ENCODE measurements at regions not wholly inside any gene's neighbourhood (a gene's known extent, or its start where the extent isn't known, plus 50 kb on each side); places are given as distances from the start of the nearest gene placed in this dataset.

- Mint-ChIP-seq H3K27ac (no peak overlapping the region), H3K27me3 (ENCODE audit: low read depth) (no peaks in the 10 kb centered on the region), H3K36me3 (no peaks in the 10 kb centered on the region), H3K9me3 (no peaks in the 10 kb centered on the region), H3K4me3 (no peak overlapping the region), H3K4me1 (no peaks in the 10 kb centered on the region)
- ATAC-seq (no peak), DNase-seq (ENCODE audit: low spot score) (no peak)
- ChIA-PET CTCF (interaction anchor here (0.9 to 1.5 kb wide), 3 partner anchors 67 to 111 kb away, joined by 3 to 5 read pairs (median 3); partner anchors contain the start of gene SERTAD2), POLR2A (no interaction called here)
- TF ChIP-seq ZMAT4 (CRISPR knock-in tag; IDR thresholded peaks at IDR 0.05): no peak
- TF ChIP-seq MYBL2 (CRISPR knock-in tag; IDR thresholded peaks at IDR 0.05): no peak
Measured at GRCh38 chr2:64720535-64721319, 67.0 kb upstream of the SERTAD2 start.

- ChIA-PET CTCF (interaction anchor here (0.9 kb wide), 1 partner anchor 75 kb away, joined by 3 read pairs; no protein-coding TSS in a partner anchor), POLR2A (no interaction called here)
- ATAC-seq: no peak
Measured at GRCh38 chr2:64721320-64721623, 67.6 kb upstream of the SERTAD2 start.

More at GRCh38 chr2:64721320-64721623, 67.6 kb upstream of the SERTAD2 start:
- no peaks in the 10 kb centered on the region for H3K9me3 Mint-ChIP-seq
- no peak overlapping the region for H3K4me3 Mint-ChIP-seq
- no peak overlapping the region for H3K27ac Mint-ChIP-seq
- H3K27me3 Mint-ChIP-seq (ENCODE audit: low read depth): no peaks in the 10 kb centered on the region
- H3K36me3 Mint-ChIP-seq: no peaks in the 10 kb centered on the region
- peaks cover 3% of the 10 kb centered on the region for H3K4me1 Mint-ChIP-seq
- DNase-seq (ENCODE audit: low spot score): no peak
- TF ChIP-seq ERG (CRISPR knock-in tag; IDR thresholded peaks at IDR 0.05) (no peak), MAX (CRISPR knock-in tag; IDR thresholded peaks at IDR 0.05) (no peak), ZBTB43 (CRISPR knock-in tag; IDR thresholded peaks at IDR 0.05) (no peak), ZNF416 (CRISPR knock-in tag; IDR thresholded peaks at IDR 0.05) (no peak), FOXJ3 (CRISPR knock-in tag; IDR thresholded peaks at IDR 0.05; ENCODE audit: borderline replicate concordance) (no peak), AR (CRISPR knock-in tag; IDR thresholded peaks at IDR 0.05) (no peak), RORB (CRISPR knock-in tag; IDR thresholded peaks at IDR 0.05) (no peak), KAT7 (CRISPR knock-in tag; IDR thresholded peaks at IDR 0.05; ENCODE audit: borderline replicate concordance) (no peak)

All from WTC11 (cell line).